SK-N-SH treated with all-trans-retinoic acid at 6 μM for 48 hours (cell line): ENCODE measurements at regions not wholly inside any gene's neighbourhood (a gene's known extent, or its start where the extent isn't known, plus 50 kb on each side); places are given as distances from the start of the nearest gene placed in this dataset.

Source experiments
- ATAC-seq: fragments of 200-7000 bp; cut with Tn5 transposase; 3 replicates; pipeline ENCODE4 v1.9.1; 2020; ENCODE audit warnings: mild to moderate bottlenecking, moderate library complexity
- ARNTL ChIP-seq: fragments of 450-650 bp; formaldehyde crosslinking; IDR thresholded peaks from 2 replicates; pipeline ENCODE4 v1.5.0; 2020; ENCODE audit warnings: low read depth, mild to moderate bottlenecking, moderate library complexity, borderline replicate concordance
- BACH2 ChIP-seq: fragments of 250-450 bp; sonication (Bioruptor Pico); IDR thresholded peaks from 2 replicates; pipeline ENCODE4 v1.9.0; 2021; ENCODE audit warnings: mild to moderate bottlenecking, borderline replicate concordance
- ESRRG ChIP-seq: fragments of 250-450 bp; sonication (Bioruptor Pico); IDR thresholded peaks from 2 replicates; pipeline ENCODE4 v1.6.1; 2021; ENCODE audit warnings: mild to moderate bottlenecking
- GLIS3 ChIP-seq: fragments of 250-450 bp; sonication (Bioruptor Pico); IDR thresholded peaks from 2 replicates; pipeline ENCODE4 v1.5.0; 2020; ENCODE audit warnings: mild to moderate bottlenecking, moderate library complexity
- ISL1 ChIP-seq: fragments of 250-450 bp; sonication (Bioruptor Pico); IDR thresholded peaks from 2 replicates; pipeline ENCODE4 v2.1.2; 2022; ENCODE audit warnings: mild to moderate bottlenecking, moderate library complexity
- OSR1 ChIP-seq: fragments of 250-450 bp; sonication (Bioruptor Pico); IDR thresholded peaks from 2 replicates; pipeline ENCODE4 v1.8.0; 2022; ENCODE audit warnings: moderate library complexity, mild to moderate bottlenecking, inconsistent platforms
- PATZ1 ChIP-seq: fragments of 250-450 bp; sonication (Bioruptor Pico); IDR thresholded peaks from 2 replicates; pipeline ENCODE4 v1.8.0; 2020; ENCODE audit warnings: mild to moderate bottlenecking, moderate library complexity, borderline replicate concordance
- PPARA ChIP-seq: fragments of 250-450 bp; sonication (Bioruptor Pico); IDR thresholded peaks from 2 replicates; pipeline ENCODE4 v1.5.0; 2020; ENCODE audit warnings: mild to moderate bottlenecking, borderline replicate concordance
- RARB ChIP-seq: fragments of 250-450 bp; sonication (Bioruptor Pico); IDR thresholded peaks from 2 replicates; pipeline ENCODE4 v1.8.0; 2021; ENCODE audit warnings: mild to moderate bottlenecking, moderate library complexity
- SNAI2 ChIP-seq: fragments of 250-450 bp; sonication (Bioruptor Pico); IDR thresholded peaks from 2 replicates; pipeline ENCODE4 v1.5.0; 2020; ENCODE audit warnings: mild to moderate bottlenecking, moderate library complexity
- TCF4 ChIP-seq: fragments of 250-450 bp; sonication (Bioruptor Pico); IDR thresholded peaks from 2 replicates; pipeline ENCODE4 v1.8.0; 2021; ENCODE audit warnings: mild to moderate bottlenecking, moderate library complexity, borderline replicate concordance
- ZC3H10 ChIP-seq: fragments of 250-450 bp; sonication (Bioruptor Pico); IDR thresholded peaks from 2 replicates; pipeline ENCODE4 v1.5.1; 2021; ENCODE audit warnings: mild to moderate bottlenecking, moderate library complexity
- ZNF70 ChIP-seq: fragments of 450-650 bp; formaldehyde crosslinking; IDR thresholded peaks from 2 replicates; pipeline ENCODE4 v1.5.0; 2020; ENCODE audit warnings: mild to moderate bottlenecking, moderate library complexity
- ZNF8 ChIP-seq: fragments of 450-650 bp; formaldehyde crosslinking; IDR thresholded peaks from 2 replicates; pipeline ENCODE4 v1.5.0; 2020; ENCODE audit warnings: mild to moderate bottlenecking, moderate library complexity
- TF ChIP-seq, protein P1 (sequence below): fragments of 250-450 bp; sonication (Bioruptor Pico); IDR thresholded peaks from 2 replicates; pipeline ENCODE4 v1.5.0; 2020; ENCODE audit warnings: mild to moderate bottlenecking, moderate library complexity
- TF ChIP-seq, protein P2 (sequence below): fragments of 250-450 bp; sonication (Bioruptor Pico); IDR thresholded peaks from 2 replicates; pipeline ENCODE4 v1.8.0; 2021; ENCODE audit warnings: low read depth, mild to moderate bottlenecking, moderate library complexity, borderline replicate concordance
- TF ChIP-seq, protein P3 (sequence below): fragments of 250-450 bp; sonication (Bioruptor Pico); IDR thresholded peaks from 2 replicates; pipeline ENCODE4 v1.5.1; 2020; ENCODE audit warnings: low read depth, mild to moderate bottlenecking, moderate library complexity

DNA sequence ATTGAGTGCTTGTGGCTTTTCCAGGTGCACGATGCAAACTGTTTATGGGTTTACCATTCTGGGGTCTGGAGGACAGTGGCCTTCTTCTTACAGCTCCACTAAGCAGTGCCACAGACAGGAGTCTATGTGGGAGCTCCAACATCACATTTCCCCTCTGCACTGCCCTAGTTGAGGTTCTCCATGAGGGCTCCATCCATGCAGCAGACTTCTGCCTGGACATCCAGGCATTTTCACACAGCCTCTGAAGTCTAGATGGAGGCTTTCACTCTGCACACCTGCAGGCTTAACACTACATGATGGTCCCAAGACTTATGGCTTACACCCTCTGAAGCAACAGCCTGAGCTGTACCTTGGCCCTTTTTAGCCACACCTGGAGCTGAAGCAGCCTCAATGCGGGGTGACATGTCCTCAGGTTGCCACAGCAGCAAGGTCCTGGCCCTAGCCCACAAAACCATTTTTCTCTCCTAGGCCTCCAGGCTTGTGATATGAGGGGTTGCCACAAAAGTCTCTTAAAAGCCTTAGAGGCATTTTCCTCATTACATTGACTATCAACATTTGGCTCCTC is 552.2 kb downstream of the TFAP2A start:
- TF ChIP-seq ARNTL (CRISPR knock-in tag) (no peak), ISL1 (no peak), ZNF8 (CRISPR knock-in tag) (no peak), PATZ1 (CRISPR knock-in tag) (no peak), ESRRG (no peak), SNAI2 (CRISPR knock-in tag) (no peak), RARB (no peak), GLIS3 (no peak)
- TF ChIP-seq, protein P1, sequence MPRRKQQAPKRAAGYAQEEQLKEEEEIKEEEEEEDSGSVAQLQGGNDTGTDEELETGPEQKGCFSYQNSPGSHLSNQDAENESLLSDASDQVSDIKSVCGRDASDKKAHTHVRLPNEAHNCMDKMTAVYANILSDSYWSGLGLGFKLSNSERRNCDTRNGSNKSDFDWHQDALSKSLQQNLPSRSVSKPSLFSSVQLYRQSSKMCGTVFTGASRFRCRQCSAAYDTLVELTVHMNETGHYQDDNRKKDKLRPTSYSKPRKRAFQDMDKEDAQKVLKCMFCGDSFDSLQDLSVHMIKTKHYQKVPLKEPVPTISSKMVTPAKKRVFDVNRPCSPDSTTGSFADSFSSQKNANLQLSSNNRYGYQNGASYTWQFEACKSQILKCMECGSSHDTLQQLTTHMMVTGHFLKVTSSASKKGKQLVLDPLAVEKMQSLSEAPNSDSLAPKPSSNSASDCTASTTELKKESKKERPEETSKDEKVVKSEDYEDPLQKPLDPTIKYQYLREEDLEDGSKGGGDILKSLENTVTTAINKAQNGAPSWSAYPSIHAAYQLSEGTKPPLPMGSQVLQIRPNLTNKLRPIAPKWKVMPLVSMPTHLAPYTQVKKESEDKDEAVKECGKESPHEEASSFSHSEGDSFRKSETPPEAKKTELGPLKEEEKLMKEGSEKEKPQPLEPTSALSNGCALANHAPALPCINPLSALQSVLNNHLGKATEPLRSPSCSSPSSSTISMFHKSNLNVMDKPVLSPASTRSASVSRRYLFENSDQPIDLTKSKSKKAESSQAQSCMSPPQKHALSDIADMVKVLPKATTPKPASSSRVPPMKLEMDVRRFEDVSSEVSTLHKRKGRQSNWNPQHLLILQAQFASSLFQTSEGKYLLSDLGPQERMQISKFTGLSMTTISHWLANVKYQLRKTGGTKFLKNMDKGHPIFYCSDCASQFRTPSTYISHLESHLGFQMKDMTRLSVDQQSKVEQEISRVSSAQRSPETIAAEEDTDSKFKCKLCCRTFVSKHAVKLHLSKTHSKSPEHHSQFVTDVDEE: no peak
- no peak for ATAC-seq

- TF ChIP-seq ISL1 (no peak), GLIS3 (no peak), ESRRG (no peak), TCF4 (CRISPR knock-in tag) (no peak)
- TF ChIP-seq, protein P2, sequence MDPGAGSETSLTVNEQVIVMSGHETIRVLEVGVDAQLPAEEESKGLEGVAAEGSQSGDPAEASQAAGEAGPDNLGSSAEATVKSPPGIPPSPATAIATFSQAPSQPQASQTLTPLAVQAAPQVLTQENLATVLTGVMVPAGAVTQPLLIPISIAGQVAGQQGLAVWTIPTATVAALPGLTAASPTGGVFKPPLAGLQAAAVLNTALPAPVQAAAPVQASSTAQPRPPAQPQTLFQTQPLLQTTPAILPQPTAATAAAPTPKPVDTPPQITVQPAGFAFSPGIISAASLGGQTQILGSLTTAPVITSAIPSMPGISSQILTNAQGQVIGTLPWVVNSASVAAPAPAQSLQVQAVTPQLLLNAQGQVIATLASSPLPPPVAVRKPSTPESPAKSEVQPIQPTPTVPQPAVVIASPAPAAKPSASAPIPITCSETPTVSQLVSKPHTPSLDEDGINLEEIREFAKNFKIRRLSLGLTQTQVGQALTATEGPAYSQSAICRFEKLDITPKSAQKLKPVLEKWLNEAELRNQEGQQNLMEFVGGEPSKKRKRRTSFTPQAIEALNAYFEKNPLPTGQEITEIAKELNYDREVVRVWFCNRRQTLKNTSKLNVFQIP (CRISPR knock-in tag): no peak
- ATAC-seq: no peak
Observed at GRCh38 chr6:9851541-9852380, 563.1 kb downstream of the TFAP2A start.

- TF ChIP-seq ISL1 (no peak), PPARA (no peak), ESRRG (no peak), GLIS3 (no peak), OSR1 (CRISPR knock-in tag) (no peak), ZC3H10 (CRISPR knock-in tag) (no peak), BACH2 (CRISPR knock-in tag) (no peak), RARB (no peak)
- TF ChIP-seq, protein P1: no peak
- TF ChIP-seq, protein P3, sequence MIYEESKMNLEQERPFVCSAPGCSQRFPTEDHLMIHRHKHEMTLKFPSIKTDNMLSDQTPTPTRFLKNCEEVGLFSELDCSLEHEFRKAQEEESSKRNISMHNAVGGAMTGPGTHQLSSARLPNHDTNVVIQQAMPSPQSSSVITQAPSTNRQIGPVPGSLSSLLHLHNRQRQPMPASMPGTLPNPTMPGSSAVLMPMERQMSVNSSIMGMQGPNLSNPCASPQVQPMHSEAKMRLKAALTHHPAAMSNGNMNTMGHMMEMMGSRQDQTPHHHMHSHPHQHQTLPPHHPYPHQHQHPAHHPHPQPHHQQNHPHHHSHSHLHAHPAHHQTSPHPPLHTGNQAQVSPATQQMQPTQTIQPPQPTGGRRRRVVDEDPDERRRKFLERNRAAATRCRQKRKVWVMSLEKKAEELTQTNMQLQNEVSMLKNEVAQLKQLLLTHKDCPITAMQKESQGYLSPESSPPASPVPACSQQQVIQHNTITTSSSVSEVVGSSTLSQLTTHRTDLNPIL (CRISPR knock-in tag): no peak
Observed at GRCh38 chr6:9851006-9851405, 563.9 kb downstream of the TFAP2A start.

GRCh38 chr6:9848094-9848493 is 566.8 kb downstream of the TFAP2A start:
- TF ChIP-seq RARB (no peak), TCF4 (CRISPR knock-in tag) (no peak), OSR1 (CRISPR knock-in tag) (no peak), ISL1 (no peak), ESRRG (no peak), ZNF70 (CRISPR knock-in tag) (no peak)
- TF ChIP-seq, protein P3 (CRISPR knock-in tag): no peak
- ATAC-seq: no peak

More at GRCh38 chr6:9851006-9851405, 563.9 kb downstream of the TFAP2A start:
- ATAC-seq: no peak
